ENCODE measurements at regions not wholly inside any gene's neighbourhood (a gene's known extent, or its start where the extent isn't known, plus 50 kb on each side); places are given as distances from the start of the nearest gene placed in this dataset.

- Histone ChIP-seq H3K4me3 (ENCODE audit: low read depth in 2 of 2, low read length in 2 of 2) (no peak overlapping the region), H3K4me1 (ENCODE audit: control insufficient read depth, insufficient read depth, low read length) (no peaks in the 10 kb centered on the region), H3K36me3 (ENCODE audit: control insufficient read depth, insufficient read depth, low read length) (no peaks in the 10 kb centered on the region), H3K27me3 (ENCODE audit: control insufficient read depth, insufficient read depth, low read length) (no peaks in the 10 kb centered on the region), H3K27ac (ENCODE audit: low read length) (no peak overlapping the region), H3K9me3 (ENCODE audit: control insufficient read depth, insufficient read depth, low read depth, low read length) (no peaks in the 10 kb centered on the region)
- no TSS peak for BruUV-seq (replicated peaks)
- ChIA-PET CTCF (no interaction called here), POLR2A (no interaction called here)
- TF ChIP-seq, protein P1, sequence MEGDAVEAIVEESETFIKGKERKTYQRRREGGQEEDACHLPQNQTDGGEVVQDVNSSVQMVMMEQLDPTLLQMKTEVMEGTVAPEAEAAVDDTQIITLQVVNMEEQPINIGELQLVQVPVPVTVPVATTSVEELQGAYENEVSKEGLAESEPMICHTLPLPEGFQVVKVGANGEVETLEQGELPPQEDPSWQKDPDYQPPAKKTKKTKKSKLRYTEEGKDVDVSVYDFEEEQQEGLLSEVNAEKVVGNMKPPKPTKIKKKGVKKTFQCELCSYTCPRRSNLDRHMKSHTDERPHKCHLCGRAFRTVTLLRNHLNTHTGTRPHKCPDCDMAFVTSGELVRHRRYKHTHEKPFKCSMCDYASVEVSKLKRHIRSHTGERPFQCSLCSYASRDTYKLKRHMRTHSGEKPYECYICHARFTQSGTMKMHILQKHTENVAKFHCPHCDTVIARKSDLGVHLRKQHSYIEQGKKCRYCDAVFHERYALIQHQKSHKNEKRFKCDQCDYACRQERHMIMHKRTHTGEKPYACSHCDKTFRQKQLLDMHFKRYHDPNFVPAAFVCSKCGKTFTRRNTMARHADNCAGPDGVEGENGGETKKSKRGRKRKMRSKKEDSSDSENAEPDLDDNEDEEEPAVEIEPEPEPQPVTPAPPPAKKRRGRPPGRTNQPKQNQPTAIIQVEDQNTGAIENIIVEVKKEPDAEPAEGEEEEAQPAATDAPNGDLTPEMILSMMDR (IDR thresholded peaks at IDR 0.05): no peak
- no peak for TF ChIP-seq TCF7L2 (IDR thresholded peaks at IDR 0.05; ENCODE audit: low read depth, low read length)
- no peak for TF ChIP-seq SIN3A (IDR thresholded peaks at IDR 0.05; ENCODE audit: borderline replicate concordance, insufficient read depth, low read depth, low read length)
- TF ChIP-seq, protein P2, sequence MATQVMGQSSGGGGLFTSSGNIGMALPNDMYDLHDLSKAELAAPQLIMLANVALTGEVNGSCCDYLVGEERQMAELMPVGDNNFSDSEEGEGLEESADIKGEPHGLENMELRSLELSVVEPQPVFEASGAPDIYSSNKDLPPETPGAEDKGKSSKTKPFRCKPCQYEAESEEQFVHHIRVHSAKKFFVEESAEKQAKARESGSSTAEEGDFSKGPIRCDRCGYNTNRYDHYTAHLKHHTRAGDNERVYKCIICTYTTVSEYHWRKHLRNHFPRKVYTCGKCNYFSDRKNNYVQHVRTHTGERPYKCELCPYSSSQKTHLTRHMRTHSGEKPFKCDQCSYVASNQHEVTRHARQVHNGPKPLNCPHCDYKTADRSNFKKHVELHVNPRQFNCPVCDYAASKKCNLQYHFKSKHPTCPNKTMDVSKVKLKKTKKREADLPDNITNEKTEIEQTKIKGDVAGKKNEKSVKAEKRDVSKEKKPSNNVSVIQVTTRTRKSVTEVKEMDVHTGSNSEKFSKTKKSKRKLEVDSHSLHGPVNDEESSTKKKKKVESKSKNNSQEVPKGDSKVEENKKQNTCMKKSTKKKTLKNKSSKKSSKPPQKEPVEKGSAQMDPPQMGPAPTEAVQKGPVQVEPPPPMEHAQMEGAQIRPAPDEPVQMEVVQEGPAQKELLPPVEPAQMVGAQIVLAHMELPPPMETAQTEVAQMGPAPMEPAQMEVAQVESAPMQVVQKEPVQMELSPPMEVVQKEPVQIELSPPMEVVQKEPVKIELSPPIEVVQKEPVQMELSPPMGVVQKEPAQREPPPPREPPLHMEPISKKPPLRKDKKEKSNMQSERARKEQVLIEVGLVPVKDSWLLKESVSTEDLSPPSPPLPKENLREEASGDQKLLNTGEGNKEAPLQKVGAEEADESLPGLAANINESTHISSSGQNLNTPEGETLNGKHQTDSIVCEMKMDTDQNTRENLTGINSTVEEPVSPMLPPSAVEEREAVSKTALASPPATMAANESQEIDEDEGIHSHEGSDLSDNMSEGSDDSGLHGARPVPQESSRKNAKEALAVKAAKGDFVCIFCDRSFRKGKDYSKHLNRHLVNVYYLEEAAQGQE (IDR thresholded peaks at IDR 0.05; ENCODE audit: insufficient read depth in 1 of 2, low read depth in 2 of 2, low read length in 1 of 2): no peak
- TF ChIP-seq POLR2AphosphoS5 (IDR thresholded peaks at IDR 0.05; ENCODE audit: low read depth, low read length): no peak
- in situ Hi-C loops (cut with HindIII; ENCODE audit: low pct_unique_long_range_greater_than_20kb, low sequenced_read_pairs) (no loop called here), intact Hi-C loops (cut with micrococcal nuclease; ENCODE audit: unreplicated experiment) (no loop called here)
- ATAC-seq: no peak
- no peak for DNase-seq (ENCODE audit: low read depth, low spot score)
Observed at GRCh38 chr7:20510573-20510900, 104.9 kb upstream of the ABCB5 start.

DNA sequence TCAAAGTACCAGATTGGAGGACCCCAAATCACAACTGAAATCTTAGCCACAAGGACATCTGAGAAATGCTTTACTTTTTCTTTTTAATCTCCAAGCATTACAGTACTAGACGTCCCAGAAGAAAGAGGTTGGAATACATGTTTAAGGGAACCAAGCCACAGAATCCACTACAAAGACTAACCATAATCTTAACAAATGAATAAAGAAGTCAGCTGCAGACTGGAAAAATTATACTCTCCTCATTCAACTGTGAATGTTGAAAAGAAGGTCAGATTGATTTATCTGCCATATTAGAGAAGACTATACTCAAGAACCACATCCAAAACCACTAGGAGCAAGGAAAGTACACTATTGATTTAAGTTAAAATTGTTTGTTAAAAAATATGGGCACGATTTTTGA lies 102.1 kb upstream of the ABCB5 start:
- BruUV-seq (replicated peaks): no TSS peak
- ChIA-PET POLR2A (no interaction called here), CTCF (no interaction called here)
- no peaks in the 10 kb centered on the region for H3K9me3 ChIP-seq (ENCODE audit: control insufficient read depth, insufficient read depth, low read depth, low read length)
- H3K4me1 ChIP-seq (ENCODE audit: control insufficient read depth, insufficient read depth, low read length): no peaks in the 10 kb centered on the region
- intact Hi-C loops (cut with micrococcal nuclease; ENCODE audit: unreplicated experiment): no loop called here
- TF ChIP-seq TCF7L2 (IDR thresholded peaks at IDR 0.05; ENCODE audit: low read depth, low read length) (no peak), POLR2AphosphoS5 (IDR thresholded peaks at IDR 0.05; ENCODE audit: low read depth, low read length) (no peak)
- TF ChIP-seq, protein P1 (IDR thresholded peaks at IDR 0.05): no peak
- TF ChIP-seq, protein P2 (IDR thresholded peaks at IDR 0.05; ENCODE audit: insufficient read depth in 1 of 2, low read depth in 2 of 2, low read length in 1 of 2): no peak
- no peaks in the 10 kb centered on the region for H3K36me3 ChIP-seq (ENCODE audit: control insufficient read depth, insufficient read depth, low read length)
- no peak overlapping the region for H3K4me3 ChIP-seq (ENCODE audit: low read depth in 2 of 2, low read length in 2 of 2)
- no peak for ATAC-seq
- DNase-seq (ENCODE audit: low read depth, low spot score): no peak
- in situ Hi-C loops (cut with HindIII; ENCODE audit: low pct_unique_long_range_greater_than_20kb, low sequenced_read_pairs): no loop called here
- H3K27ac ChIP-seq (ENCODE audit: low read length): no peak overlapping the region
- H3K27me3 ChIP-seq (ENCODE audit: control insufficient read depth, insufficient read depth, low read length): no peaks in the 10 kb centered on the region

Measured in Panc1 (cell line).